ENCODE measurements at regions not wholly inside any gene's neighbourhood (a gene's known extent, or its start where the extent isn't known, plus 50 kb on each side); places are given as distances from the start of the nearest gene placed in this dataset.

GRCh38 chr7:153433223-153433622 is 619.0 kb upstream of the DPP6 start:
- TF ChIP-seq CTCF (IDR thresholded peaks at IDR 0.05; ENCODE audit: poor library complexity, severe bottlenecking) (no peak), EP300 (conservative IDR thresholded peaks at IDR 0.05; ENCODE audit: poor library complexity, severe bottlenecking) (no peak), RAD21 (conservative IDR thresholded peaks at IDR 0.05) (no peak), EZH2 (IDR thresholded peaks at IDR 0.05; ENCODE audit: borderline replicate concordance, insufficient read depth, low read length, poor library complexity, severe bottlenecking) (no peak), POLR2AphosphoS5 (IDR thresholded peaks at IDR 0.05) (no peak), MXI1 (conservative IDR thresholded peaks at IDR 0.05; ENCODE audit: poor library complexity, severe bottlenecking) (no peak), REST (IDR thresholded peaks at IDR 0.05; ENCODE audit: borderline replicate concordance) (no peak), SMC3 (conservative IDR thresholded peaks at IDR 0.05; ENCODE audit: poor library complexity) (no peak)
